RWPE2 (cell line): ENCODE measurements at regions not wholly inside any gene's neighbourhood (a gene's known extent, or its start where the extent isn't known, plus 50 kb on each side); places are given as distances from the start of the nearest gene placed in this dataset.

ENCODE experiments used
- ATAC-seq: fragments of 200-7000 bp; cut with Tn5 transposase; 3 replicates; pipeline ENCODE4 v1.9.1; 2021; ENCODE audit warnings: low read depth
- DNase-seq: peaks from one replicate; pipeline ENCODE4 v3.0.0-alpha.2; 2020; ENCODE audit warnings: low spot score
- H3K27ac ChIP-seq: fragments of 450-650 bp; 2 replicates; pipeline ENCODE4 v1.5.1; 2017; ENCODE audit warnings: mild to moderate bottlenecking; ENCODE audit not compliant: poor library complexity, severe bottlenecking
- H3K27me3 ChIP-seq: fragments of 250-450 bp; sonication (Bioruptor Pico); 2 replicates; pipeline ENCODE4 v1.5.1; 2021; ENCODE audit warnings: mild to moderate bottlenecking, moderate library complexity; ENCODE audit not compliant: insufficient read depth, poor library complexity, severe bottlenecking
- H3K36me3 ChIP-seq: fragments of 250-450 bp; sonication (Bioruptor Pico); 2 replicates; pipeline ENCODE4 v1.5.1; 2020; ENCODE audit warnings: low read depth, mild to moderate bottlenecking, moderate library complexity
- H3K4me1 ChIP-seq: fragments of 250-450 bp; sonication (Bioruptor Pico); 2 replicates; pipeline ENCODE4 v1.5.1; 2021; ENCODE audit warnings: mild to moderate bottlenecking, moderate library complexity; ENCODE audit not compliant: insufficient read depth, poor library complexity, severe bottlenecking
- H3K4me3 ChIP-seq: fragments of 250-450 bp; sonication (Bioruptor Pico); 2 replicates; pipeline ENCODE4 v1.5.1; 2021; ENCODE audit warnings: mild to moderate bottlenecking, moderate library complexity; ENCODE audit not compliant: severe bottlenecking
- H3K9me3 ChIP-seq: fragments of 250-450 bp; sonication (Bioruptor Pico); 2 replicates; pipeline ENCODE4 v1.5.1; 2021; ENCODE audit warnings: mild to moderate bottlenecking, moderate library complexity; ENCODE audit not compliant: severe bottlenecking
- CTCF ChIP-seq: fragments of 450-650 bp; IDR thresholded peaks from one replicate; pipeline ENCODE4 v1.5.1; 2017; ENCODE audit warnings: mild to moderate bottlenecking, moderate library complexity; ENCODE audit not compliant: poor library complexity, severe bottlenecking

- no peaks in the 10 kb centered on the region for H3K9me3 ChIP-seq
- ATAC-seq = no peak
Observed at GRCh38 chrX:122907375-122907774, 276.7 kb upstream of the GRIA3 start.

GRCh38 chrX:122910697-122911096, 273.4 kb upstream of the GRIA3 start:
- TF ChIP-seq CTCF = no peak
- Histone ChIP-seq H3K9me3 (no peaks in the 10 kb centered on the region), H3K4me1 (no peaks in the 10 kb centered on the region), H3K27me3 (no peaks in the 10 kb centered on the region), H3K27ac (no peak overlapping the region), H3K4me3 (no peak overlapping the region), H3K36me3 (no peaks in the 10 kb centered on the region)
- DNase-seq = no peak
- no peak for ATAC-seq

More at GRCh38 chrX:122907375-122907774, 276.7 kb upstream of the GRIA3 start:
- no peaks in the 10 kb centered on the region for H3K4me1 ChIP-seq
- TF ChIP-seq CTCF = no peak
- no peak overlapping the region for H3K4me3 ChIP-seq
- no peaks in the 10 kb centered on the region for H3K27me3 ChIP-seq
- H3K27ac ChIP-seq = no peak overlapping the region
- DNase-seq = no peak
- no peaks in the 10 kb centered on the region for H3K36me3 ChIP-seq

GRCh38 chrX:122913134-122913533, 270.9 kb upstream of the GRIA3 start:
- DNase-seq (no peak), ATAC-seq (no peak)
- no peaks in the 10 kb centered on the region for H3K4me1 ChIP-seq
- no peaks in the 10 kb centered on the region for H3K36me3 ChIP-seq
- H3K27me3 ChIP-seq = no peaks in the 10 kb centered on the region
- no peaks in the 10 kb centered on the region for H3K9me3 ChIP-seq
- no peak for TF ChIP-seq CTCF
- no peak overlapping the region for H3K27ac ChIP-seq
- H3K4me3 ChIP-seq = no peak overlapping the region

- H3K4me3 ChIP-seq = no peak overlapping the region
- DNase-seq (no peak), ATAC-seq (no peak)
- H3K4me1 ChIP-seq = no peaks in the 10 kb centered on the region
- no peaks in the 10 kb centered on the region for H3K9me3 ChIP-seq
- no peaks in the 10 kb centered on the region for H3K36me3 ChIP-seq
- no peak for TF ChIP-seq CTCF
- H3K27me3 ChIP-seq = no peaks in the 10 kb centered on the region
- H3K27ac ChIP-seq = no peak overlapping the region
Observed at GRCh38 chrX:122913764-122914163, 270.3 kb upstream of the GRIA3 start.

GRCh38 chrX:122914256-122914655, 269.8 kb upstream of the GRIA3 start:
- H3K4me3 ChIP-seq = no peak overlapping the region
- TF ChIP-seq CTCF = no peak
- no peaks in the 10 kb centered on the region for H3K9me3 ChIP-seq
- H3K4me1 ChIP-seq = no peaks in the 10 kb centered on the region
- H3K27me3 ChIP-seq = no peaks in the 10 kb centered on the region
- H3K36me3 ChIP-seq = no peaks in the 10 kb centered on the region
- ATAC-seq = no peak
- DNase-seq = no peak
- H3K27ac ChIP-seq = no peak overlapping the region
